Osteocyte (in vitro differentiated cells): ENCODE measurements at regions not wholly inside any gene's neighbourhood (a gene's known extent, or its start where the extent isn't known, plus 50 kb on each side); places are given as distances from the start of the nearest gene placed in this dataset.
"Not testable (repeated sequence)": the region's sequence is repeated elsewhere in the genome, so short reads cannot be mapped to it uniquely, and the experiment has no call there.

Source experiments
- DNase-seq: peaks from one replicate; pipeline ENCODE4 v3.0.0; 2021; ENCODE audit warnings: mixed read lengths; ENCODE audit not compliant: unreplicated experiment; ENCODE audit errors: extremely low spot score
- H3K27ac Mint-ChIP-seq: one replicate; pipeline ENCODE4 v1.8.0; 2021; ENCODE audit warnings: mild to moderate bottlenecking, mixed read lengths; ENCODE audit not compliant: unreplicated experiment
- H3K27me3 Mint-ChIP-seq: one replicate; pipeline ENCODE4 v1.8.0; 2021; ENCODE audit warnings: mixed read lengths; ENCODE audit not compliant: unreplicated experiment
- H3K36me3 Mint-ChIP-seq: one replicate; pipeline ENCODE4 v1.8.0; 2021; ENCODE audit warnings: mixed read lengths; ENCODE audit not compliant: unreplicated experiment
- H3K4me1 Mint-ChIP-seq: one replicate; pipeline ENCODE4 v1.8.0; 2021; ENCODE audit warnings: mixed read lengths; ENCODE audit not compliant: unreplicated experiment
- H3K4me3 Mint-ChIP-seq: one replicate; pipeline ENCODE4 v1.8.0; 2021; ENCODE audit warnings: mild to moderate bottlenecking, moderate library complexity, mixed read lengths; ENCODE audit not compliant: unreplicated experiment
- H3K9me3 Mint-ChIP-seq: one replicate; pipeline ENCODE4 v1.8.0; 2021; ENCODE audit warnings: mixed read lengths; ENCODE audit not compliant: unreplicated experiment
- TF ChIP-seq, protein P1 (sequence below): fragments of 200-600 bp; sonication (generic); IDR thresholded peaks from 2 replicates; pipeline ENCODE4 v1.5.0; 2021; ENCODE audit warnings: antibody characterized with exemption, mild to moderate bottlenecking, moderate library complexity

DNA sequence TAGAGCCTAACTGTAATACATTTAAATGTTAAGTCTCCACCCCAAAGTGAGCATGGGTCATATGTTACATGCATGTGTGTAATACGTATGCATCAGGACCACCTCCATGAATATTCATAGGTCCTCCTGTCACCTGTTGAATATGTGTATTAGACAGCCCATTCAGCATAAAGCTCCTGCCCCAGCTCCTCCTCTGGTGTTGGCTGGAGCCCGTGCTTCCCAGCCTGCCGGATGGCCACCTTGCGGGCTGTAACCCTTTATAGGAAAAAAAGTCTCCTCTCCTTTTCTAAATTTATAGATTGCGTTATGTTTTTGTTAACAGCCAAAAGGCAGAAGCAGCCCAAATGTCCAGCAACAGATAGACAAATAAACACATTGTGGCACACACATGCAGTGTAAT is 299.5 kb downstream of the MED10 start:
- Mint-ChIP-seq H3K9me3 (peaks cover 31% of the 10 kb centered on the region), H3K27me3 (no peaks in the 10 kb centered on the region), H3K27ac (no peak overlapping the region), H3K4me3 (no peak overlapping the region), H3K36me3 (no peaks in the 10 kb centered on the region), H3K4me1 (no peaks in the 10 kb centered on the region)
- DNase-seq, result peak; percentile 46
- TF ChIP-seq, protein P1, sequence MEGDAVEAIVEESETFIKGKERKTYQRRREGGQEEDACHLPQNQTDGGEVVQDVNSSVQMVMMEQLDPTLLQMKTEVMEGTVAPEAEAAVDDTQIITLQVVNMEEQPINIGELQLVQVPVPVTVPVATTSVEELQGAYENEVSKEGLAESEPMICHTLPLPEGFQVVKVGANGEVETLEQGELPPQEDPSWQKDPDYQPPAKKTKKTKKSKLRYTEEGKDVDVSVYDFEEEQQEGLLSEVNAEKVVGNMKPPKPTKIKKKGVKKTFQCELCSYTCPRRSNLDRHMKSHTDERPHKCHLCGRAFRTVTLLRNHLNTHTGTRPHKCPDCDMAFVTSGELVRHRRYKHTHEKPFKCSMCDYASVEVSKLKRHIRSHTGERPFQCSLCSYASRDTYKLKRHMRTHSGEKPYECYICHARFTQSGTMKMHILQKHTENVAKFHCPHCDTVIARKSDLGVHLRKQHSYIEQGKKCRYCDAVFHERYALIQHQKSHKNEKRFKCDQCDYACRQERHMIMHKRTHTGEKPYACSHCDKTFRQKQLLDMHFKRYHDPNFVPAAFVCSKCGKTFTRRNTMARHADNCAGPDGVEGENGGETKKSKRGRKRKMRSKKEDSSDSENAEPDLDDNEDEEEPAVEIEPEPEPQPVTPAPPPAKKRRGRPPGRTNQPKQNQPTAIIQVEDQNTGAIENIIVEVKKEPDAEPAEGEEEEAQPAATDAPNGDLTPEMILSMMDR, result no peak

DNA sequence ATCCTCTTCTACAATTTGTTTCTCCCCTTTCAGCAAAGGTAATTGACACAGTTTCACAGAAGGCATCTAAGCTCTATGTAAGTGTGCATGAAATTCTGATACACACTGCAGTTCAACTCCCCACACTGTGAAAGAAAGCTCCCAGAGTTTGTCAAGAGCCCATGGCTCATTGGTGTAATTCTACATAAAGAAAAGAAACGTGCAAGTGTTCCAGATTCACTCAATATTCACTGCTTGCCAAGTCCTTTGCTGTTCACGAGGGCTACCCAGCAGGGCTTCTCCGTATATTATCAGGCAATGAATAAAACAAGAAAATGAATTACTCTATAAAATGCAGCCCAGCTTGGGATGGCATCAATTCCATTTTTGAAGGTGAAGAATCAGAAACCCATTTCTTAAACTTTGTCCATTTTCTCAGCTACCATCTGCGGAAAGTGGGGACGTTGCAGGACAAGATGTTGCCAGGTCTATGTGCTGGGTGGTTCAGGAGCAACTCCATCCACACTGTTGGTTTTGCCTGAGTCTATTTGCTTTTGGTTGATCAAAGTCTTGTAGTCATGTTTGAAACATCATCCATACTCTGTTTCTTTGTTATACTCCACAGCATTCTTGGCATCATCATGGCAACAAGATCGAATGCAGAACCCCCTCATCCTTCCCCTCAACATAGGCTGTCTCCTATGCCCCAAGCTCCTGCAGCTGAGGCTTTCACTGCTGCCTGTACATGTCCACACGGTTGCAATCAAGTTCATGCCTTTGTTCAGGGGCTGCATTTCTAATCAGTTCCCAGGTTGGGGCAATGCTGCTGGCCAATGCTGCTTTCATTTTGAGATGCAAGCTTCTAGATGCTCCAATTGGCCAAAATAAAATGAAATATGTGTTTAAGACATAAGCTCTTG is 301.8 kb downstream of the MED10 start:
- Mint-ChIP-seq H3K27ac (no peak overlapping the region), H3K4me1 (no peaks in the 10 kb centered on the region), H3K4me3 (no peak overlapping the region), H3K27me3 (no peaks in the 10 kb centered on the region), H3K36me3 (no peaks in the 10 kb centered on the region), H3K9me3 (peaks cover 21% of the 10 kb centered on the region)
- TF ChIP-seq, protein P1, result no peak
- peak; percentile 19 for DNase-seq

DNA sequence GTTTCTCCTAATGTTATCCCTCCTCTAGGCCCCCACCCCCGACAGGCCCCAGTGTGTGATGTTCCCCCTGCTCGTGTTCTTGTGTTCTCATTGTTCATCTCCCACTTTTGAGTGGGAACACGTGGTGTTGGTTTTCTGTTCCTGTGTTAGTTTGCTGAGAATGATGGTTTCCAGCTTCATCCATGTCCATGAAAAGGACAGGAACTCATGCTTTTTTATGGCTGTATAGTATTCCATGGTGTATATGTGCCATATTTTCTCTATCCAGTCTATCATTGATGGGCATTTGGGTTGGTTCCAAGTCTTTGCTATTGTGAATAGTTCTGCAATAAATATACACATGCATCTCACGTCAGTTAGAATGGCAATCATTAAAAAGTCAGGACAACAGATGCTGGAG is 305.9 kb downstream of the MED10 start:
- not testable (repeated sequence) for H3K36me3 Mint-ChIP-seq, H3K4me1 Mint-ChIP-seq, H3K4me3 Mint-ChIP-seq, H3K27me3 Mint-ChIP-seq, DNase-seq, H3K27ac Mint-ChIP-seq
- peaks cover 23% of the 10 kb centered on the region for H3K9me3 Mint-ChIP-seq

DNA sequence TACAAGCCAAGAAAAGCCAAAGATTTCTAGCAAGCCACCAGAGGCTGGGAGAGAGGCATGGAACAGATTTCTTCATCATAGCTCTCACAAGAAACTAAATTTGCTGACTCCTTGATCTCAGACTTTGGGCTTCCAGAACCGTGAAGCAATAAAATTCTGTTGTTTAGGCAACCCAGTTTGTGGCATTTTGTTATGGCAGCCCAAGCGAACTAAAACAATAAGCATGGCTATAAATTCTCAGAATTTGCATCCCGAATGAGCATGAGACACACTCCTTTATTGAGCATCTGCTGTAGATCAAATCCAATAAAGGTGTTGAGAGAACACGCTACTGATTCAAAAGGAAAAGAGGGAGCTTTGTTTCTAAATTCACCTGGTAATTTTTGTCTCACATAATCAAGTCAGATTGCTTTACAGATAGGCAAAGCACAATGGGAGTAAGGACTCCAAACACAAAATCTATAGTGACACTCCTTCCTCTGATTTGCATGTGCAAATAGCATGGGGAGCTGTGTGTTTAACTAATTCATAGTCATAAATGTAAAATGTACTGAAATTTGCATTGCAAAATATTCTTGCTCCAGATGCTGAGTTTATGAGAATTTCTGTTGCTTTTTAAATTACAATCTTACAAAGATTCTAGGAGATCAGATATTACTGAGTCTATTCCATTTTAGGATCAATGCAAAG is 308.7 kb downstream of the MED10 start:
- Mint-ChIP-seq H3K4me3 (no peak overlapping the region), H3K27me3 (no peaks in the 10 kb centered on the region)
- TF ChIP-seq, protein P1, result no peak

DNA sequence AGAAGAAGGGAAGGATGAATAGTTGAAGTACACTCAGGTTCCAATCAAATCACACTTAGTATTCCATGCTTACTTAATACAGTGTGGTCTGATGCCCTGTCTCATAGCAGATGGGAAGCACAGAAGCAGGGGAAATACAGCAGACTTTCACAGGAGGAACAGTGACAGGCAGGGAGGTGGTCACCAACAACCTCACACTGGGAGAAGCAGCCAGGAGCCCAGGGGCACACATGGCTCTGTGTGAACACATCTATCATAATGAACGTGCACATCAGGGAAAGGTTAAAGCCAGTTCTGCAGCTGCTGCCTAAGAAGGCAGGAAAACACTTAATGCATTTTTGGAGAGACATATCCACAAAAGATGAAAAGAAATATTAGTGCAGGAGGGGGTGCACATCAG is 312.3 kb downstream of the MED10 start:
- peak; percentile 19 for DNase-seq
- Mint-ChIP-seq H3K9me3 (peaks cover 16% of the 10 kb centered on the region), H3K4me3 (no peak overlapping the region), H3K36me3 (no peaks in the 10 kb centered on the region), H3K27me3 (no peaks in the 10 kb centered on the region), H3K27ac (no peak overlapping the region), H3K4me1 (no peaks in the 10 kb centered on the region)
- TF ChIP-seq, protein P1, result no peak

More for the DNA sequence above, 308.7 kb downstream of the MED10 start:
- no peaks in the 10 kb centered on the region for H3K36me3 Mint-ChIP-seq
- no peaks in the 10 kb centered on the region for H3K4me1 Mint-ChIP-seq
- peak; percentile 6 for DNase-seq
- H3K27ac Mint-ChIP-seq, result no peak overlapping the region
- peaks cover 25% of the 10 kb centered on the region for H3K9me3 Mint-ChIP-seq
